GM21723 (cell line): ENCODE measurements at regions not wholly inside any gene's neighbourhood (a gene's known extent, or its start where the extent isn't known, plus 50 kb on each side); places are given as distances from the start of the nearest gene placed in this dataset.

Source experiments
- ATAC-seq: cut with Tn5 transposase; IDR thresholded peaks from one replicate; pipeline ENCODE4 v1.9.1; 2021; ENCODE audit warnings: mild to moderate bottlenecking, moderate library complexity; ENCODE audit not compliant: unreplicated experiment

DNA sequence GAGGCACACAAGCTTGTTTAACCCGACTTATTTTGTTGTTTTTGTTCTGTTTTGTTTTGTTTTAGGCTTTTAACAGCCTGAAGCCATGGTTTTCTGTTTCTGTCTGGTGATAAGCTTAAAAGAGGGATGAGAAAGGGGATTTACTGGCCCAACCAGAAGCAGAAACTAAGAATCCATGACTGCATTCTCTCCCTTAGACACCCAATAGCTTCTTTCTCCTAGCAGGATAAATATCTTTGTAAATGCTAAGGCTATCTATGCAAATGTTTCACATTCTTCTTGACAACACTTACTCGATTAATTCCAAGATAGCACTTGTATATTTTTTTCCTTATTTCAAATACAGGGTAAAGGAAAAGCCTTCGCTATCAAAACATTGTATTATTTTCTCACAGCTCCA is 53.7 kb upstream of the SMAD1 start:
- no peak for ATAC-seq

DNA sequence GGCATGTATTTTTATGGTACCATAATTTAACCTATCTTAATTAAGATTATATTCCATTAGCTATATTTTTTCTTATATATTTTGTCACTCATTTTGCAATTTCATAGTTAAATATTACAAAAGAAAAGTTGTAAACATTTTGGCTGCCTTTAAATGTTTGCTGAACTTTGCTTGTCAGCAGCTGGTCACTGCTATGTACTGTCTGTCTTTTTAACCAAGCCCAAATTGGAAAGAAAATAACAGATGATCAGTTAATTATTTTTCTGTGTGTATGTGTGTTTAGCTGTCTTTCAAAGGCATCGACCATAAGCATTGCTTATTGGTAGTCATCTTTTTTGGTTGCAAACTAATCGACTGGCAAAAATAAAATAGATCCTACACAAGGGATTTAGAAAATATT is 54.4 kb upstream of the SMAD1 start:
- no peak for ATAC-seq

DNA sequence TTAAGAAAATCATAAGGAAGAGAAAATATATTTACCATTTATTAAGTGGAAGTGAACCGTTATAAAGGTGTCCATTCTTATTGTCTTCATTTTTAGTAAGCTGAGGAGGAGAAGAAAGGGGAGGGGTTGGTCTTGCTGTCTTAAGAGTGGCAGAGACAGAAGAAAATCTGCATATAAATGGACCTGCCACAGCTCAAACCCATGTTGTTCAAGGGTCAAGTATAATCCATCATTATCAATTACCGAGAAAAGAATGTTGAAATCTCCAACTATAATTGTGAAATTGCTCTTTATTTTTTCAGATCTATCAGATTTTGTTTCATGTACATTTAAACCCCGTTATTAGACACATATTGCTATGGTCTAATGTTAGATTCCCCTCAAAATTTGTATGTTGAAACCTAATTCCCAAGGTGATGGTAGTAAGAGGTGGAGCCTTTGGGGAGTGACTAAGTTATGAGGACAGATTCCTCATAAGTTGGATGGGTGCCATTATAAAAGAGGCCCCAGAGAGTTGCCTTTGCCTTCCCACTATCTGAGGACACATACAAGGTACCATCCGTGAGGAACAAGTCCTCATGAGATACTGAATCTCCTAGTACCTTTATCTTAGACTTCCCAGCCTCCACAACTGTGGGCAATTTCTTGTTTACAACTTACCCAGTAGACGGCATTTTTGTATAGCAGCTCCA is 58.5 kb upstream of the SMAD1 start:
- no peak for ATAC-seq

DNA sequence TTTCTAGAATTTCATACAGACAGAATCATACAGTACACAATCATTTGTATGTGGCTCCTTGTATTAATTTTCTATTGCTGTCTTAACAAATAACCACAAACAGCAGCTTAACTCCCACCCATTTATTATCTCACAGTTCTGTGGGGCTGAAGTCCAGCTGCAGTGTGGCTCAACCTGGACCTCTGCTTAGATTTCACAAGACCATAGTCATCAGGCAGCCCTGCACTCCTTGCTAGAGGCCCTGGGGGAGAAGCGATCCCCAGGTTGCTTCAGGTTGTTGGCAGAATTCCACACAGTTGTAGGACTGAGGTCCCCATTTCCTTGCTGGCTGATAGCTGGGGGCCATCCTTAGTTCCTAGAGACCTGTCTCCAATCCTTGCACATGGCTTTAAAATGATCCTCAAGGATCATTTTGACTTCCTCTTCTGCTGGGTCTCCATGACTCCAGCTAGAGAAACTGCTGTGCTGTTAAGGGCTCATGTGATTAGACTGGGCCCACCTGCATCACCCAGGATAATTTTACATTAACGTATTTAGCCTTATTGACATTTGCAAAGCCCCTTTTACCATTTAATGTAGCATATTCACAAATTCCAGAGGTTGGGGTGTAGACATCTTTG is 60.9 kb upstream of the SMAD1 start:
- no peak for ATAC-seq

DNA sequence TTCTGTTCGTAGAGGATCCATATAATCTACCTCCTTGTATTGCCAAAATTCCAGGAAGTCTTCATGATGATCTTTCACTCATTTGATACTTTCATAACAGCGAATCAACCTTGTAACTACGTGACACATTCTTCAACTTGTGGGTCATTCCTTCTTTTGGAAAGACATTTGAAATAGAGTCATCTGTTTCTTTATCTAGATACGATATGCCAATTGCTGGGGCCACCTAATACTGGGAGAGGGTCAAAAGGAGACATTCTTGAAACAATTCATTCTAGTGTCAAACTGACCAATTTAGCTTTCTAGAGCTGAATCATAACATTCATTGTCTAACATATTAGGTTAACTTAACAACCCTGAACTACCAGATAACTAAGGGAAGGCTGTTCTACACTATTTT is 62.9 kb upstream of the SMAD1 start:
- no peak for ATAC-seq

DNA sequence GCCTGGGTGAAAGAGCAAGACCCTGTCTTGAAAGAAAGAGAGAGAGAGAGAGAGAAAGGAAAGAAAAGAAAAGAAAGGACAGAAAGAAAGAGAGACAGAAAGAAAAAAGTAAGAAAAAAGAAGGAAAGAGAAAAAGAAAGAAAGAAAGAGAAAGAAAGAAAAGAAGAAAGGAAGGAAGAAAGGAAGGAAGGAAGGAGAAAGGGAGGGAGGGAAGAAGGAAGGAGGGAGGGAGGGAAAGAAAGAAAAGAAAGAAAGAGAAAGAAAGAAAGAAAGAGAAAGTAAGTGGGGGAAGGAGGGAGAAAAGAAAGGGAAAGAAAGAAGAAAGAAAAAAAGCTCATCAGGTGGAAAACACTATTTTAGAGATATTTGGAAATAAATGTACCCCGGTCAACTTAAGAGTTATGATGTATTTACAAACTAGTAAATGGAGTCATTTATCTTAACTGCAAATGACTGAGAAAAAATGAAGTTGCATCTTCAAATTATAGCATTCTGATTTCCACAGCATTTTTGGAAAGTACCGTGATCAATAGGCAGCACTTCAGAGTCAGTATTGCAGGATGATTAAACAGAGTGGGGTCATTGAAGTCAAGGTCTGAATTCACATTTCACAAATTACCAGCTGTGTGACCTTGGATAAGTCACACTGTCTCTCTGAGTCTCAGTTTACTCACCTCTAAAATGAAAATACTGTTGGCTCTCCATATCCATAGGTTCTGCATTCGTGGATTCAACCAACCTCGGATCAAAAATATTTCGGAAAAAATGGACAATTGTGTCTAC is 64.1 kb upstream of the SMAD1 start:
- ATAC-seq, result no peak

DNA sequence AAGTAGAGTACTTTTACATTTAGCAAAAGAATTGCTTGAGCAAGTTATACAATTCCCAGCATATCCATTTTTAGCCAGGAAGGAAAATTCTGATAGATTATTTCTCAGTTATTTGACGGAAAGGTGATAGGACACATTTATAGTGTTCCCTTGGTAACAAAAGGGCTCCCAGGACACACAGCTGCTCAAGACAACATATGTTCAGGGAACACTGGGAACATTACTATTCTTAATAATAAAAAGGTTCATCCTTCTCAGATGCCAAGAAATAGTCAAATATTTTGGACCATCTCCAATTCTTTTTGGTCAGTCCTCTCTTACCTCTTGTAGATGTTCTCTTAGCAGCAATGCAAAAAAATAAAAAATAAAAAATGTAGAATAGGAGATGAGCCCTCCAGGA is 66.8 kb upstream of the SMAD1 start:
- ATAC-seq, result no peak

DNA sequence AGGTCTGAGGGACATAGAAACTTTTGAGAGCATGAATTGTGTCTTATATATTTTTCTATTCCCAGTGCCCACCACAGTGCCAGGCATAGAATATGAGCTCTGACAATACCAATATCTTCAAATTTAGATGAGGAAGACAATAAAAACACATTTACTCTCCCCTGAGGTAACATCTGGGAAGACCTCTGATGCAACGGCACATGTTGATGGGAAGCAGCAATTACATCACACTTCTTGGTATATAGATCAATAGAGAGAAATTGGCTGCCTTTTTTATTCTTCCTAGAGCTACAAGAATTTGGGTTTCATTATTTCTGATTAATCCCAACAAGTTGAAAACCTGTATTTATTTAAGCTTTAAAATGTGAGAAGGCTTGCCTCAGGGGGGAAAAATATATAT is 67.4 kb upstream of the SMAD1 start:
- ATAC-seq, result no peak

DNA sequence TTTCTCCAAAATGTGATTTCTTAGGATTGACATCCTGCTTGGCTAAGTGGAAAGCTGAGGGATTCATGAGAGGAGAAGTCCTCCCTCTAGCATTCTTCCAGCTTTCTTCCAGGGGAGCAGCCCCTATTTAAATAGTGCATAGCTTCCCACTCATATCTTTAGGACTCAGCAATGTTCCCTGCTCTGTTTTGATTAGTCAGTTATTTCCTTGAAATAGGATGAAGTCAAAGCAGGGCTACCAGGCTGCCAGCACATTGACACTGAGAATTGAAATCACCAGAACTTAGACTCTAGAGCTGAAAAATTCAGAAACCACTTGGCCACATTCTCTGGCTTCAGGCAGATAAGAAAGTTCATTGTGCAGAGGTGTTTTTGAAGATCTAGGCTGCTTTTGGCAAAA is 74.7 kb upstream of the SMAD1 start:
- ATAC-seq, result no peak

DNA sequence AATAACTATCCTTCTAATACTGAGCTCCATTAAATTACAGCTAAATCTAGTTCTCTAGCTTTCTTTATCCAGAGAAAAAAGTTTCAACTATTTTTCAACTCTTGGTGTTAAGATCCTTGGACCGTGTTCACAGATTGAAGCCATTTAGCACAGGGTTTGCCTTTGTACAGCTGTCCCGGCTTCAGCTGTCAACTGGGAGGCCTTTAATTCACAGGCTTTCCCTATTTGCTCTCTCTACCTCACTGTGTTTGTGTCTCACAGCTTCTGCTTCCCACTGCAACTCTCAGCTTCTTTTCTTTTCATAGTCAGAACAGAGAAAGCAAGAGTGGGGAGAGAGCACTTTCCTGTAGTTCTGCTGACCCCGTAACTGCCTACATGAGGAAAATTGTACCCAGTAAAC is 76.9 kb upstream of the SMAD1 start:
- ATAC-seq, result no peak

DNA sequence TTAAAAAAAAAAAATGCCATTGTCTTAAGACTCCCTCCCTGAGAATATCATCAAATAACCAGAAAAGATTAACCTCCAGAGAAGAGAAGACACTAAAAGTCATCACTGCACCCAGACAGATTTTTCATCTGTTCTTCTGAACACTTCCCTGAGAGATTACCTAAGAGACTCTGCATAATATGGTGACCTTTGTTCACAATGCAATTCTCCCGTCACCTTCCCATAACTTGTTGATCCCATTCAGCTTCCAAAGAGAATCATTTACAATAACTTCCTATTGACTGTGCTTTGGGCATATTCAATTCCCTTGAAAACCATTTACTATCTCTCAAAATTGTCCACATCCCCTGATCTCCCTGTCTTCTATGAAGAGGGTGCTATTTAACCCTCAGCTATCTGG is 85.1 kb upstream of the SMAD1 start:
- ATAC-seq, result no peak

DNA sequence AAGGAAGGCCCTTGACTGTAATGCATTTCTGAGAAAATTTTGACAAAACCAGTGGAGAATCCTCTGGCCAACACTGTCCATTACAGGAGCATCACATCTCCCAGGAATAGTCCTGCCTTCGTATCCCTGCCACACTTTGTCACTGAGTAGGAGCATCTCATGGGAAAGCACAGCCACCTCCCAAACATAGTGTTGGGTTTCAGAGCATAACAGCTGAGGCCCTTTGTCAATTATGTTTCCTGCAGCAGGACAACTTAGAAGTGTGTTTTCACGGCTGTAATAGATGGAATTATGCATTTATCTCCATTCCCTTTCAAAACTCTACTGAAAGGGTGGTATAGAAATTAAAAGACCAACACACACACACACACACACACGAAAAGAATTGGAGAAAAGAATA is 91.1 kb upstream of the SMAD1 start:
- no peak for ATAC-seq

DNA sequence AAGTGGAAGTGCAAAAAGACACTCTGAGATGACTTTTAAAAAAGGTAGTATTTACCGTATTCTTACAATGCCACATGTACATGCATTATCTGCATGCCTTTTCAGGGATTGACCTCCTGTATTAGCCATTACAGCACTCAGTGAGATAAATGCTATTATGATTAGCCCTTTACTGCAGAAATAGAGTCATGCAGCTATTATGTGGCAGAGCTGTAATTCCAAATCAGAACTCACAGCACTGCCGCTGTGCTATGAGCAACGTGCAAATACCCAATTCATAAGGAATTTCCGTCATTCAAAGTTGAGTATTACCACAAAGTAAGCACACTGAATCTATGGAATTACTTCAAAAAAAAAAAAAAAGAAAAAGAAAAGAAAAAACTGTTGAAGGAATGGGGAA is 92.1 kb upstream of the SMAD1 start:
- no peak for ATAC-seq

DNA sequence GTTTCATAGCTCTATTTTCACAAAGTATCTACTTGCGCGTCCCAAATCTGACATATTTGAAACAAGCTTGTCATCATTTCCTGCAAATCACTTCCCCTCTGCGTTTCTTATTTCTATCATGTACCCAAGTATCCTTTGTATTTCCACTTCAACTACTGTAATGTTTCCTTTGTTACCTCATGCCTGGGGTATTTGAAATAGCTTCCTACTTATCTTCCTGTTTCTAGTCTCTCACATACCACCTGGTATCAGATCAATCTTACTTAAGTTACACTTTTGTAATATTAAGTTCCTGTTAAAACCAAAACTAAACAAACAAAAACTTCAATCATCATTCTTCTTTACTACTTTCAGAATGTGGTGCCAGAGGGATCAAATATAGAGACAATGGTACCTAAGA is 93.6 kb upstream of the SMAD1 start:
- ATAC-seq, result no peak

DNA sequence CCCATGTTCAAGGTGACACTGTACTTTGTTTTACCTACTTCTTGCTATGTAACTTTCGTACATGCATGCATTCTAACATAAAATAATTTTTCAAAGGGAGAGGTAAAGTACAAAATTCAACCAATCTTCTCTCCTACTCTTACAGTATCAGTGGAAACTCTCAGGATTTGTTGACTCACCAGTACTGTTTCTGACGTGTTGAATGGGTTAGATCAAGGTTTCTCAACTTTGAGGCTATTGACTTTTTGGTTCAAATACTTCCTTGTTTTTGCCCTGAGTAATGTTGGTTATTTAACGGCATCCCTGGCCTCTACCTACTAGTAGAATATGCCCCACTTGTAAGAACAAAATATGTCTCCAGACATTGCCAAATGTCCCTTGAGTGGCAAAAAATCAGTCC is 94.6 kb upstream of the SMAD1 start:
- no peak for ATAC-seq

DNA sequence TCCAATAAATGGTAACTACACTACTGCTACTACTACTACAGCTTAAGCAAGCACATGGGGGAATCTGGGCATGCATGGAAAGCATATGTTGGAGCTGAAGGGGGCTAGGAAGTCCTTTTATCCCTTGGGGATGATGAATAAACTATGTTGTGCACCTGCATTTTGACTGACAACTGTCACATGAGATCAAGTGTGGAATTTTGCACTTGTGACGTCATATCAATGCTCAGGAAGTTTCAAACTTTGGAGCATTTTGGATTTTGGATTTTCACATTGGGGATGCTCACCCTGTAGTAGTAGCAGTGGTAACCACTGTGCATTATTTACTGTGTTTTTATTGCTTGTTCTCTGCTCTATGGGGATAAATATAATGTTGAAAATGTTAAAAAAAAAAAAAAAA is 100.5 kb upstream of the SMAD1 start:
- no peak for ATAC-seq

DNA sequence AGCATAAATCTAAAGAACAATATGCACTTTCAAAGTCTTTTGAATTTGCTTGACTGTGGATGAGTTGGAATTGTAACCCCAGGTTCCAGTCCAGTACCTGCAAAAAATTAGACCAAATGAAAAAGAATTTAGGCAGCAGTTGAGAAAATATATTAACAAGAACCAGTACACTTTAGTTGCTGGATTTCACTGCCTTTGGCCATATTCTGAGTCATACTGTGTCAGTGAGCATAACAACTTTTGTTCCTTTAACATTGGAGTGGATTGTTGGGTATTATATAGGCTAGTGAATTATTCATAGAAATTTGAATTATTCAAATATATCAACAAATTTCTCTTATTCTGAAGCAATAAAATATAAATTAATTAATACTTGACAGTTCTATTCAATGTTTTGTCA is 101.5 kb upstream of the SMAD1 start:
- ATAC-seq, result no peak

DNA sequence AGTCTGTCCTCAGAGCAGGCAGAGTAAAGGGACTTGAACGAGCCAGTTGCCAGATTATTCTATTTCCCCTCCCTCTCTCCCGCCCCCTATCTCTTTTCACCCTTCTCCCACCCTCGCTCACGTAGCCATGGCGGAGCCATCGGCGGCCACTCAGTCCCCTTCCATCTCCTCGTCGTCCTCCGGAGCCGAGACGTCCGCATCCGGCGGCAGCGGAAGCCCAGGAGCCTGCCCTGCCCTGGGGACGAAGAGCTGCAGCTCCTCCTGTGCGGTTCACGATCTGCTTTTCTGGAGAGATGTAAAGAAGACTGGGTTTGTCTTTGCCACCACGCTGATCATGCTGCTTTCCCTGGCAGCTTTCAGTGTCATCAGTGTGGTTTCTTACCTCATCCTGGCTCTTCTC is 106.2 kb upstream of the SMAD1 start:
- ATAC-seq, result no peak

DNA sequence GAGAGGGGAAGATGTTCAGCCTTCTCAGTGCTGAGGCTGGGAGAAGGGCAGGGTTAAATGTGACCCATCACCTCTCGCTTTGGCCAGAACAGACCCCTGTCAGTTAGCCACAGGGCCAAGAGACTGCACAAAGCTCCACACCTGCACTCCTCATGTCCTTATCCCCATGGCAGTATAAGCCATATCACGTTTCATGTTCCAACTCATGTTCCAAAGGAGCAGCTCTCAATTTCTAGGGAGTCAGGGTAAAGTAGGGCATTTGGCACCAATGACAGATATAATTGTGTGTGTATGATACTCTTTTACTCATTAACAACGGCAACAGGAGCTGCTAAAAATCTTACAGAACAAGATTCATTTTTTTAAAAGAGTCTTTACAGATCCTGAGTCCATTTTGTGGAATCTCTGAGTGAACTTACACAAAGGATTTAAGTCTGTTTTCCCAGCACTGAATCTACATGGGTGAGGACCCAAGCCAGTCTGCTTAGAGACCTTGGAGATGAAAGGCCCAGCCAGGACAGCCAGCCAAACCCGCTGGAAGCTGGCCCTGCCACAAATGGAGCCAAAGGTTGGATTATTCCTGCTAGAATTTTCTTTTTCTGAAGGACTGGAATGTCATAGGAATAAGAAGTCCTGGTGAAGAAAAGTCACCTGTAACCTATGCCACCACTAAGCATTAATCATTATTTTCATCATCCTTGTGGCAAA is 129.1 kb upstream of the SMAD1 start:
- ATAC-seq, result no peak

DNA sequence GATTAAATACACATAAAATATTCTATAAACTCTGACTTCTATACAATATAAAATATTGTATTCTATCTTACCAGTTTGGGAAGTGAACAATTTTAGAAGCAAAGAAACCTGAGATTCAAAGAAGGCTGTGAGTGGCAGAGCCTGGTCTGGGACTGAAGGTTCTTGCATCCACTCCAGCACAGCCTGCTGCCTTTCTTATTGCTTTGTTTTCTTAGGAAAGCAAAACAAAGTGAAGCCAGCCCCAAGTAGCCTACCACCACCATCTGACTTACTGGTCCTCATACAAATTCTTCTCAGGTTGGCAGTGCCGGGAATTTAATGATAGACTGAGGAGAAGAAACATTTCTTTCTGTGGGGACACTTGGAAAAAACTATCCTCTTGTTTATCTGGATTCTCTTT is 129.7 kb upstream of the SMAD1 start:
- no peak for ATAC-seq

DNA sequence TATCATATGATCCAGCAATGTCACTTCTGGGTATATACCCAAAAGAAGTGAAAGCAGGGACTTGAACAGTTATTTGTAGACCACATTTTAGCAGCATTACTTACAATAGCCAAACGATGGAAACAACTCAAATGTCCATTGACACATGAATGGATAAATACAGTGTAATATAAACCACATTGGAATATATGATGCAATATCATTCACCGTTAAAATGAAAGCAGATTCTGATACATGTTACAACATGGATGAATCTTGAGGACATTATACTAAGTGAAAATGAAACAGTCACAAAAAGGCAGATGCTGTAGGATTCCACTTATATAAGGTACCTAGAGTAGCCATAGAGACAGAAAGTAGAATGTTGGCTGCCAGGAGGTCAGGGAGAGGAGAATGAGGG is 130.5 kb upstream of the SMAD1 start:
- ATAC-seq, result no peak

DNA sequence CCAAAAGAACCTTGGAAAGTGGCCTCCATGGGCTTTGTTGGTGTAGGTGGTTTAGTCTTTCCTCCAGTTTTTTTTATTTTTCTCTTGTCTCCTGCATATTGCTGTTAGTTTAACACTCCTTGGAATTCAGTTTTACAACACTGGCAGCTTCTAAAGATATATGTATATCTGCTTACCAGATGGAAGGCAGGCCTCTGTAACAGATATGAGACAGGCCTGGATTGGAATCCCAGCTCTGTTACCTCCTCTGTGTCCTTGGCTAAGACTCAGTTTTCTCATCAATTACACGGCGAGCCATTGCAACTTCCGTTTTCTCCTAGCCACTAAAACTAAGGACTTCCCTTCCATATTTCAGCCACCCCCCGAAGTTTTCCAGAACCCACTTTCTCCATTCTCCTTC is 133.4 kb upstream of the SMAD1 start:
- ATAC-seq, result no peak
